Stimulated activated CD8-positive, alpha-beta memory T cell treated with anti-CD3 and anti-CD28 coated beads, Interleukin-4, amount 100 ng/mL, for 48 hours (primary cell): ENCODE measurements at regions not wholly inside any gene's neighbourhood (a gene's known extent, or its start where the extent isn't known, plus 50 kb on each side); places are given as distances from the start of the nearest gene placed in this dataset.
"Not testable (repeated sequence)": the region's sequence is repeated elsewhere in the genome, so short reads cannot be mapped to it uniquely, and the experiment has no call there.

ENCODE experiments used
- DNase-seq: peaks from one replicate; pipeline ENCODE4 v3.0.0-alpha.2; 2020

DNA sequence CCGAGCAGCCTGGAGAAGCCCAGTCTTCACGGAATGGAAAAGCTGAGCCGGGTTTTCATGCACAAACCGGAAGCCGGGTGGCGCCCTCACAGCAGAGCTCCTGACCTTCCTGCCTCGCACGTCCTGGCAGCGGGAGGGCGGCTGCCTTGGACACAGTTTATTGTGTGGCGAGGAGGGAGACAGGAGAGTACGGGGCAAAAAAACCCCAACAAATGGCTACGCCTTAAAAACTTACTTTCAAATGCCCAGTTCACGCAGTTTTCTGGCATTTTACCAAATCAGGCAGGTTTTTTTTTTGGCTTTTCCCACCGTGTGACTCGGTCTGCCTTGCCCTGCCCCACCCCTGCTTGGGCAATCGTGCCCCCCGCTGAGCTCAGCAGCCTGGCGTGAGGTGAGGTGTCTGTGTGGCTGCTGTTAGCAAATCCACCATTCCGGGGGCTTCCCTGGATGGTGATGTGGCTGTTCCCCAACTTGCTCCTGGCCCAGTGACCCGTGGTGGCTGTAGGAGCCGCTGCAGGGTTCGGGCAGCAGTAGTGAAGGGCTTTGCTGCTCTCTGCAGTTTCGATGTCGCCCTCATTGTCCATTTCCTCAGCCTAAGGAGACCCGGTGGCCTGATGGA, 187.1 kb upstream of the SULF2 start:
- DNase-seq: not testable (repeated sequence)

DNA sequence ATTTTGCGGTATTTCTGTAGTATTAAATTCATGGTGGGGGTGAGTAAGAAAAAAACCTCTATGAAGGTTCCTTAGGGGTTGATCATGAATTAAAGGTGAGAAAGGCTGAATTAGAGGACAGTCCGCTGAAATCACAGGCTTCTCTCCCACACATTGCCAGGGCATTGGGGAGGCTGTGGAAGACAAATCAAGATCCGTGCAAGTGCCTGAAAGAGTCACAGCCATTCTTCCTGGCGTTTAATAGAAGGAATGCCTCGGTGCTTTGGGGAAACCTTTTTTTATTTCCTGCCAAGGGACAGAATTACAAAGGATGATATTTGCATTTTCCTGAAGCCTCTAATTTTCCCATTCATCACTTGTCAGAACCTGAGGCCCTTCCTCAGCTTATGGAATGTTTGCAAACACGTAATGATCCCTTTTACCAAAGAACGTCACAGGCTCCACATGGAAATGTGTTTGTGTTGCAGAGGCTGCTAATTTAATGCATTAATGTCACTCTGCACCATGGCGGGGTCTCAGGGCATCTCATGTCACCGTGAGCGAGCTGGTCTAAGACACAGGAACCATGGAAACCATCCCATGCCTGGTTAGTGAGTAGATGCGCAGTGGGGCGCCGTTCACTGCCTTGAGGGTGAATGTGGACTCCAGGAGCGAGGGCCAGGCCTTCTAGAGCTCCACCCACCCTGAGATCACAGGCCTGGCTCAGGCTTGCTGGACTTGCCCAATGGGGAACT, 185.9 kb upstream of the SULF2 start:
- DNase-seq: no peak

DNA sequence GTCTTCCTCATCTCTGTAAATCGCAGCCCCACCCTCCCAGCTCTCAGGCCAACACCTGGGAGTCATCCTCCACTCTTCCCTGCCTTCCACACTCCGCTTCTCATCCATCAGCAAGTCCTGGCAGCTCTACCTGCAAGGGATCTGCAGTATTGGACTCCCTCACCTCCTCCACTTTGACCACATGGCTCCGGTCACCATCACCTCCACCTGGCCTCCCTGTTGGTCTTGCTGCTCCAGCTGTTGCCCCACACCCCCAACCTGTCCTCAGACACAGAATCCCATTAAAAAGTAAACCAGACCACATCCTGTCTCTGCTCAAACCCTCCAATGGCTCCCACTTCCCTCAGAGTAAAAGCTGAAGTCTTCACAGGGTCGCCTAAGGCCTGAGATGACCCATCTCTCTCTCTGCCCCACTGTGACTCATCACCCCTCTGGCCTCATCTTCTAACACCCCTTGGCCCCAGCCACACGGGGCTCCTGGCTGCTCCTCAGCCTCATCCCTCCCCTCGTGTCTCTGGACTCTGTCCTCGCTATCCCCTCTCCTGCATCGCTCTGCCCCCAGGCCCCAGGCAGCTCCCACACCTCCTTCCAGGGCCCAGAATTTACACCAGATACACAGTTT, 185.1 kb upstream of the SULF2 start:
- DNase-seq: no peak

DNA sequence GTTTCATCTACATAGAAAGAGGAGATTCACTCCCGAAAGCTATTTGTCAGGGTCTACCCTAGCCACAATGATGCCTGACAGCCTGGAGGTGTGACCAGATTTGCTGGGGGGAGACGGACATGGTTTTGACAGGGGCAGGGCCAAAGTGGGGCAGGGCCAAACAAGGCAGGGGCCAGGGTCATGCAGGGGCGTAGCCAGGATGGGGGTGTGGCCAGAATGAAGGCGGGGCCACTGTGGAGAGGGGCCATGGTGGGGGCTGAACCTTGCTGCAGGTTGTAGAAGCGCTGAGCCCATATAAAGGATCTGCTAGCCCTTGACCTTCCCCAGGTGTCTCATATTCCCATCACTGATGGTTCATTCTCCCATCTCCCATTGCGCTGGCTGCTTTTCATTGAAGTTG, 184.1 kb upstream of the SULF2 start:
- DNase-seq: no peak

DNA sequence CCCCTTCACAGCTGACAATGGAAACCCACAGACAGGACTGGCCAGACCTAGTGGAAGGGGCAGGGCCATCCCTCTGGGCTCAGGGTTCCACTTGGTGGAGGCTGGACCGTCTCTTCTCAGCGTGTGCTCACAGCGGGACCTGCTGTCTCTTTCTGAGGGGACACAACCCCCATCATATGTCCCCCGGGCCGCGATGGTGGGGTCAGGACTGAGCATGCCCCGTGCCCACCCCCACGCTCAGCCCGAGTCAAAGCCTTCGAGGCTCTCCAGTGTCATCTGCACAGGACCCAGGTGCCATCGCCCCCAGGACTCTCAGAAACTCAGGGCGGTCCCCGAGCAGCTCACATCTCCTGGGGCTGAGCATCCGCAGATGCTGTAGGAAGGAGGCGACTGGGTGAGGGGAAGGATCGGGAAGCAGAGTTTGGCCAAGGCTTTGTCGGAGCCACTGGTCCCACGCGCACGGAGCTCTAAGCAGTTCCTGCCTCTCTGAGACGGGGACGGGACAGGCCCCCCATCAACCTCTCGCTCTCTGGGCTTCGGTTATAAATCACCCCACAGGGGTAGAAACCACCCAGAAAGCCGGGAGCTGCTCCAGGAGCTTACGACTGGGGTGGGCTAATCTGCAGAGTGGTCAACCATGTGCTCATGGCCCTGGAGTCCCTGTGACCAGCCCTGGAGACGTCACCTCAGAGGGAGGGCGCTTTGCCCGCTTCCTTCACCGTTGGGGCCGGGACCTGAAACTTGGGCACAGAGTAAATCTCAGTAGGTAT, 183.4 kb upstream of the SULF2 start:
- no peak for DNase-seq

DNA sequence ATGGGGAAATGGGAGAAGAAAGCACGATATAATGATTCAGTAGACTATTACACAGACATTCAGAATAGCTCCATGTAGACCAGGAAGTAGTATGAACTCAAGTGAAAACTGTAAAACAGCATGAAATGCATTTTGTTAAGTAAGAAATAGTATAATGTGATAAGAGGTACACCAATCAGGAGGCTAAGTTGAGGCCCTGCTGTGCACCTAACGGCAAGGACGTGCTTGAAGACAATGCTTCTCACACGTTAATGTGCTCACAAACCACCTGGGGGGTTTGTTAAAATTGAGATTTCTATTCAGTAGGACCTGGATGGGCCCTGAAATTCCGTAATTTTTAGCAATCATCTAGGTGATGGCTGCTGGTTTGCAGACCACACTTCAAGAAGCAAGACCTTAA, 178.9 kb upstream of the SULF2 start:
- DNase-seq: no peak

DNA sequence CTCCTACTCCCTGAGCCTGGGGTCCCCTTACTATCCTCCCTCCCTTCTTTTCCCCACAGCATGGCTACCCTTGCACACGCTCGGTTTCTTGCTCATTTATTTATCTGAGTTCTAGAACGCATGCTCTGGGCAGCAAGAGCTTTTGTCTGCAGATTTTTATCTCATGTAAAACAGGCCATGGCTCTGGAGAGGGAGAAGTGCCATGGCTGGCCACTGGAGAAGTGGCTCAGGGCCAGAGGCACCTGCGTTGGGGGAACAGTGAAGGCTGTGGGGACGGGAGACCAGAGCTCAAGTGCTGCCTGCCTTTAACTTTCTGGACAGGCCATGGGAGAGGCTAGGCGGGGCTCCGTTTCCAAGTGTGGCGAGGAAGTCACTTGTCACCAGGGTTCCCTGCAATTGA, 177.7 kb upstream of the SULF2 start:
- DNase-seq: no peak

DNA sequence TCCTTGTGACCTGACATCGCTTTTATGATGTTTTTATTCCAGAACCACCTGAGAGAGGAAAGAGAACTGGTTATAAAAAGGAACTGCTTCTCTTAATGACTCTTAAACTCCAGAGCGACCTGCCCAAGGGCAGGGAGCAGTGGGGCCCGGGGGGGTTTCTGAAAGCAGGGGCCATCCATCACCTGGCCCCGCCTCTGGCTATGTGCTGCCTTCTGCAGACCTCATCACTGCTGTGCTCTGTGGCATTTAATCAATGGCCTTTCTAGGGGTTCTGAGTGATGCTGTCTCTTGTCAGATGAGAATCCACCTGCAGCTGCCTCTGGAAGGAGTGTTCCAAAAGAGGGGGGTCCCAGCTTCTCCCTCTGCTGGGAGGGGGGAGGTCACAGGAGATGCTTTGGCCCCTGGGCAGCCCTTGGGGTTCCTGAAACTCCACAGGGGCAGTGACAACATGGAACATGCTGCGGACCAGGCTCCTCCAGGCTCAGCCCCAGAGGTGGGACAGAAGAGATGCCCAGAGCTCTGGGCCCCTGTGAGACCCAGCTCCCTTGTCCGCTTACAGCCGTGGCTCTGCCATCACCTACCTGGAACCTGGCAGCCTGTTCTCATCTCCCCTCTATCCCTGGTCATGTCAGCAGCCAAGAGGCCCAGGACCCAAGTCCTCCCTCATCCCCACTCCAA, 177.1 kb upstream of the SULF2 start:
- no peak for DNase-seq

DNA sequence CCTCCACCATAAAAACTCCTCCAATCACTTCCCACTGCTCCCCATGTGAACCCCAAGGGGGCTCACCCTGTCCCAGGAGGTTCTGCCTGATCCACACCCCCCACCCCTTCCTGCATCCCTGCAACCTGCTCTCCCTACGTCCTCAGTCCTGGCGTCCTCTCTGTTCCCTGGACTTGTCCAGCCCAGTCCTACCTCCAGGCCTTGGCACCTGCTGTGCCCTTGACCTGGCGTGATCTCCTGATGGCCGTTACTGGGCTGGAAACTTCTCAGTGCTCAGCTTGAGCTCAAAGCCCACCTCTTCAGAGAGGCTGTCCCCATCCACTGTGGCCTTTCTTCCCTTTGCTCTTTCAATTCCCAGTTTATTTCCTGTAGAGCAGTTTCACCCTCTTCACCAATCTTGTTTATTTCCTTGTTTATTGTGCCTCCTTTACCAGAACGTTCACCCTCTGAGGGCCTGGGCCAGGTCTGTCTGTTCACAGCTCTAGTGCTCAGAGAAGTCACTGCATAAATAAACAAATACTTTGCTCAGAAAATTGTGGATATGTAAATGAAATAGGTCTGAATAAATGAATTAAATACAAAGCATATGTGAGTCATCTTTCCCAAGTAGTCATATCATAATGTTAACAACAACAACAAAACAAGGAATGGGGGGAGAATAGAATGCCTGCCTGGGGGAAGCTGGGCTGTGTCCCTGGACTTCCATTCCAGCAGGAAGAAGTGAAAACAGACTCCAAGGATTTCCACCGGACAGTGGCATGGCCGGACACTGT, 175.7 kb upstream of the SULF2 start:
- no peak for DNase-seq

DNA sequence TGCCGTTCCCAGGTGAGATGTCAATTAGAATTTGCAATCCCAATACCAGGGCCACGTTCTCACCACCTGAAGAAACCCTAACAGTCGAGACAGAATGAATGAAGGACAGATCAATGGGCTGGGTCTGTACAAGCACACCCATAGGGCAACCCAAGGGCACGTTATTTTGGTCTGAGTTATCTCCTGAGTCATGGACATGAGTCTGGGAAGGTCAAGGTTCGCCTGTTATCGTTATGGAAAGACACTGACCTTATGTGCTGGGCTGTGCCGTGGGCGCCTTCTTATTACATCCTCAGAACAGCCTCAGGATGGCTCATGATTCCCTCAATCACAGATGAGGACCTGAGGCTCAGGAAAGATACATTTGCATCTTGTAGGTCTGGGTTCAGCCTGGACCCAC, 175.0 kb upstream of the SULF2 start:
- DNase-seq: no peak

DNA sequence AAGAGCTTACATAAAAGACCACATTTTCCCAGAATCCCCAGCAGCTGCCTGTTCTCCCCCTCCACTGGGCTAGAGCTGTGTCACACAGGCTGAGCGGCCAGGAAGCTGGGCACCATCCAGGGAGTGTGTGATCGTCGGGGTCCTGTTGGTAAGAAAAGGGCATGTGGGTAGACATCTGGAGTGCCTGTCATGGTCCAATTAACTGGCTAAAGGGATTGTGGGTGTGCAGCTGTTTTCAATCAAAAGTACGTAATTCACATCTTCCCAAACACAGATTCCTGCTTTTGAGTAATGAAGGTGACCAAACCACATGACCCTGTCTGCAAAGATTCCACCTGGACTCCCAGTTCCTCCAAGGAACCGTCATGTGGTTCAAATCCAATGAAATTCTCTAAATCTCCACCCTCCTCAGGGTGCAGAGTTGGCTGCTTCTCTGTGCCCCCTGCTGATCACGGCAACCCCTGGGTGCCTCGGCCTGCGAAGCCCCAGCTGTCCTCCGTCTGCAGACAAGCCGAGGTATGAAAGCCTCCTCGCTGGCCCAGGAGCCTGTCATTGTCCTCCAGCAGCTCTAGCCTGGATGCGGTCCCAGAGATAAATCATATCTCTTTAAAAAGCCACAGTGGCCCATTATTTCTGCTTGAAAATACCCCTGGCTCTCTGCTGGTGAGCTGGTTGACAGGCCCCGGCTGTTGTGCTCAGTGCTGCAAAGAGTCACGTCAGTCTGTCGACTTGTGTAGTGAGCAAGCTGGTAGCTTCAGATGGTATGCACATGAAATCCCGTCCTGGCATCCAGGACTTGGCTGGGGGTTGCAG, 172.9 kb upstream of the SULF2 start:
- DNase-seq: not testable (repeated sequence)

DNA sequence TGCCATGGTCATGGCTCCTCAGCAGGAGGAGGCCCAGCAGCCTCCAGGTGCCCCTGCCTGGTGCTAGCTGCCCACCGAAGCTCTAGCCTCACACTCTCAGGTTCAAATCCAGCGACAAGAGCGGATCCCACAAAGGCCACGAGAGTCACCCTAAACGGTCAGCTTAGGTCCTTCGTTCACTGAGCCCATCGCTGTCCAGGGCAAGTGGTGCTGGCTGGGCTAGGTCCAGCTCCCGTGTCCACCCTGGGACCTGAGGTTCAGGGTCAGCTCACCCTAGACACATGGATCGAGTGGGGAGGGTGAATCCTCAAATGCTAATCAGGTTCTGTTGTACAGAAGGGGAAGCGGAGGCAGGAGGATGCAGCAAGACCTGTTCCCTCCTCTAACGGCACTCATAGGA, 171.9 kb upstream of the SULF2 start:
- no peak for DNase-seq

DNA sequence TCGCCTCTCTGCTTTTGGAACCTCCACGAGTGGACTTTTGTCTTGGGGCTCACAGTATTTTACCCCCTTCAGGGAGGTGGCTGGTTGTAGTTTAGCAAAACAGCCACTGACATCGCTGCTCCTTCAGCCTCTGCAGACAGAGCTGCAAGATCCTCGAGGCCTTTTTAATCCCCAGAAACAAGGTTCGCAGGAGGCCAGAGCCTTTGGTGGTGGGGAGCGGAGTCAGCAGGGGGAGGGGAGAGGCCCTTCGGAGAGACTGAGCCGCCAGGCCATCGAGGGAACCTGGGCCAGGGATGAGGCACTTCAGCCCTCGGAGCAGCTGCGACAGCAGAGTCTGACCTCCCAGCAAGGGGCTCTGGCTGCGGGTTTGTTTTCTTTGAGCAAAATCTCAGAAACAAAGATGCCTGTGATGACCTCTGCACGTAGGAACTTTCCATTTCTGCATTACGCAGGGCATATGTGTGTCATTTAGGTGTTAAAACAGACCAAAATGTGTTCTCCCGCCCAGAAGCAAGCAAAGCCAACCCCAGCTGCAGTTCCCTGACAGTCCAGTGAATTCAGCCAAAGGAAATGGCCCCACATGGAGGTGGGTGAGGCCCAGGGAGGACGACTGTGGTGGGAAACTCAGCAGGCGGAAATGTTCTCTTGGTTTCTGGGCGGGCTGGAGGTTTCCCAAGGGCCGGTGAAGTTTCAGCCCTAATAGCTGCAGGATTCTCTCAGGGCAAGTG, 171.2 kb upstream of the SULF2 start:
- no peak for DNase-seq

DNA sequence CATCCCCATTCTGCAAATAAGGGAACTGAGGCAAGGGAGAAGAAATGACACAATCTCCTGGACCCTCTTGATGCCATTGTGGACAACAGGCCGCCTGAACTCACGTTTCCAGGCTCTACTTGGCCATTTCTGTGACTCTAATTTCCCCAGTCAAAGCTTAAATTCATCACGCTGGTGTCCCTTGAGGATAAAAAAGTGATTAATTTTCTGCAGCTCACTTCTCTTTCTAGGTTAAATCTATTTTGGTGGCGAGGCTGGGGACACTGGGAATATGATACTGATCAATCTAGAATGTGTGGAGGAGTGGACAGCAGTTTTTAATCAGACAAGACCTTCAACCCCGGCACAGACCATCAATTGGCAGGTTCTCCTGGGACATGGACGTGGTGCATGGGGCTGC, 168.2 kb upstream of the SULF2 start:
- DNase-seq: no peak

DNA sequence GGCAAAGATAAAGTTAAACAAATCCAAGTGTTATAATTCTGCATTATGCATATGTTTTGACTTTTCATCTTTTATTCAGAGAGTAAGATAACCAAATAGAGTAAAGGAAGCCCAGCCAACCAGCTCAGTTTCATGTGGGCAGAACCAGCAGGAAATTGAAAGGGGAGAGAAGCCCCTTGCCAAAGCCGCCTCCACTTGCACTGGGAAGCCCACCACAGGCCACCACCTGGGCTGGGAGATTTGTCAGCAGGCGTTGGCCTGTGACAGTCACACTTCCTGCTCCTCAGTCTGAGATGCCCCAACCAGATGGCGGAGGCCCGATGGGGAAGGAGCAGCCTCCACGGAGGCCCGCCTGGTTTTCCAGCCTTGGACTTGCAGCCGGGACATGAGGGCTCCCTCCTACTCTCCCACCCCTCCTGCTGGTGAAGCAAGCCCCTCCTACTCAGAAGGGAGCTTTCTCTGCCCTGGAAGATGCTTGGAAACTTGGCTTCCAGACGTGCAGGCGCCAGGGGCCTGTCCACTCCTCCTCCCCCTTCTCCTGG, 166.8 kb upstream of the SULF2 start:
- DNase-seq: no peak

DNA sequence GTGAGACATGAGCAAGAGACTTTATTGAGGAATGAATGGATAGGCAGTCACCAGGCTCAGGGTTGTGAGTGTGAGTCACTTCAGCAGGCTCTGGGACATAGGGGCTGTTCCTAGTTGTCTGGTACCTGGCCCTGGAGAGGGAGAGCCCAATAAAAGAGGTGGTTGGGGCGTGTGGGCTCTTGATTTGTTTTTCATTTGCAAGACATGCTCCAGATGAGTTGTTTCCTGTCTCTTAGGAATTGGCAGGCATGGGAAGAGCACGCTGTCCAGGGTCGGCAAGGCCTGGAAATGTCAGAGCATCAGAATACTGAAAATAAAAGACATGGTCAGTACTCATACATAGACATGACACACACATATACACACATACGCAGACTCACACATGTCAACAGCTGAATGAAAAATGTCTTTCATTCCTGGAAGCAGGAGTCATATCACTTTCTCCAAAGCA, 166.3 kb upstream of the SULF2 start:
- DNase-seq: no peak

DNA sequence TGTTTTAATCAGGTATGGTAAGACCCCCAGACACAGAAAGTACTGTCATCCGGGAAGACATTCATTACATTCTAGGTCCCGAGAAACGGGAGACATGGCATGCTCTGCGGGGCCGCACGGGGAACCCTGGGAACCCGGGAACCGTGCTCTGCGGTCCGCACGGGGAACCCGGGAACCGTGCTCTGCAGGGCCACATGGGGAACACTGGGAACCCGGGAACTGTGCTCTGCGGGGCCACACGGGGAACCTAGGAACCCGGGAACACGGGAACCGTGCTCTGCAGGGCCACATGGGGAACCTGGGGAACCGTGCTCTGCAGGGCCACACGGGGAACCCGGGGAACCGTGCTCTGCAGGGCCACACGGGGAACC, 165.6 kb upstream of the SULF2 start:
- no peak for DNase-seq

DNA sequence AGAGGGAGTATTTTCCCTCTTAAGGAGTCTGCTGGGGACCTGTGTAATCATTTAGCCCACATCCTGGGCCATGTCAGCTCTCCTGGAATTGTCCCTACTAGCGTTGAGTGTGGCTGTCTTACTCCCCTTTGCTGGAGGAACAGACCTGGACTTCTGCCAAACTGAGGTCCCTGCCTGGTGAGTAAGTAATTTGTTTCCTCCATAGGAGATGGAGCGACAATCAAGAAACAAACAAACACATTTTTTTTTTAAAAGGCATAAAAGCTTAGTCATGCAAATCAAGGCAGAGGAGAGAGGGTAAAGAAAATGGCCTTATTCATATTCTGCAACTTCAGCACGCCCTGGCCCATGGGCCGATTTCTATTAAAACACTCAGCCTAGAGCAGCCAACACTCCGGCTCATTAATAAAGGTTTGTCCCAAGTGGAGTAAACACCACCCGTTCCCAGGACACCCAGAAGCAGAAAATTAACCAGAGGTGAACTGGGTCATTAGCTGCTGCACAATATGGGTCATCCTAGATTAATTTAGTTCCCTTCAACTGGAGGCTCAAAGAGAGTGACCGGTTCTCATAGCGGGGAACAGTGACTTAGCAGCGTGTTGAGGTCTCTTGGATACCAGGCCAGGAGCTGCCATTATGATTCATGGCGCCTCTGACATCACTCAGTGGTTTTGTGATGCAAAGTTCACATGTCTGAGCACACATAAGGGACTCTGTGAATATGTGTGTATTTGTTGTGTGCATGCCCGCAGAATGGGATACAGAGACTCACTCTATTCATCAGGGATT, 165.0 kb upstream of the SULF2 start:
- DNase-seq: no peak

DNA sequence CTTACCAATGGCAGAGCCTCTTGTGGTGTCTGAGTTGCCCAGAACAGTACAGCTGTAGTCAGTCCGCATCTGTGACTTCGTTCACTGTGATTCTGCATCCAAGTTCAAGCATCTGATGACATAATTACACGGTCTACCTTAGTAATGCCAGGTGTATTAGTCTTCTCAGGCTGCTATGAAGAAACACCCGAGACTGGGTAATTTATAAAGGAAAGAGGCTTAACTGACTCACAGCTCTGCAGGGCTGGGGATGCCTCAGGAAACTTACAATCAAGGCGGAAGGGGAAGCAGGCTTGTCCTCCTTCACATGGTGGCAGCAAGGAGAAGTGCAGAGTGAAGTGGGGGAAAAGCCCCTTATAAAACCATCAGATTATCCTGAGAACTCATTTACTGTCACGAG, 163.9 kb upstream of the SULF2 start:
- no peak for DNase-seq

DNA sequence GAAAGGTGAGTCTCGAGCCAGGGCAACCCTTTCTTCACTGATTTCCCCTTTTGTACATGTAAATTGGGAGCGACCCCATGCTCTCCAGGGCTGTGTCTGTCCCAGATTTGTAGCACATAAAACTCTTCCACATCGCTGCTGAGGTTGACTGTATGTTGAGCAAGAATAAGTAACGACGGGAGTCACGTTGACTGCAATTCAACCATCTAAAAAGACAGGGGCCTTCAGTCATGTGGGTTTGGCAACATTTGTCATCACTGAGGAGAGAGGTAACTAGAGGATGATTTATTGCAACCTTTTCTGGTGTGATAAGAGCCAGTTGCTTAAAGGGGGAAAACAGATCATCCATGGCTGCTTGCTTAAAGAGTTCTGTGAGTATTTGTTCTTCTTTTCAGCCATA, 159.4 kb upstream of the SULF2 start:
- no peak for DNase-seq
